ENCODE measurements at regions not wholly inside any gene's neighbourhood (a gene's known extent, or its start where the extent isn't known, plus 50 kb on each side); places are given as distances from the start of the nearest gene placed in this dataset.

- TF ChIP-seq, protein P1, sequence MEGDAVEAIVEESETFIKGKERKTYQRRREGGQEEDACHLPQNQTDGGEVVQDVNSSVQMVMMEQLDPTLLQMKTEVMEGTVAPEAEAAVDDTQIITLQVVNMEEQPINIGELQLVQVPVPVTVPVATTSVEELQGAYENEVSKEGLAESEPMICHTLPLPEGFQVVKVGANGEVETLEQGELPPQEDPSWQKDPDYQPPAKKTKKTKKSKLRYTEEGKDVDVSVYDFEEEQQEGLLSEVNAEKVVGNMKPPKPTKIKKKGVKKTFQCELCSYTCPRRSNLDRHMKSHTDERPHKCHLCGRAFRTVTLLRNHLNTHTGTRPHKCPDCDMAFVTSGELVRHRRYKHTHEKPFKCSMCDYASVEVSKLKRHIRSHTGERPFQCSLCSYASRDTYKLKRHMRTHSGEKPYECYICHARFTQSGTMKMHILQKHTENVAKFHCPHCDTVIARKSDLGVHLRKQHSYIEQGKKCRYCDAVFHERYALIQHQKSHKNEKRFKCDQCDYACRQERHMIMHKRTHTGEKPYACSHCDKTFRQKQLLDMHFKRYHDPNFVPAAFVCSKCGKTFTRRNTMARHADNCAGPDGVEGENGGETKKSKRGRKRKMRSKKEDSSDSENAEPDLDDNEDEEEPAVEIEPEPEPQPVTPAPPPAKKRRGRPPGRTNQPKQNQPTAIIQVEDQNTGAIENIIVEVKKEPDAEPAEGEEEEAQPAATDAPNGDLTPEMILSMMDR (IDR thresholded peaks at IDR 0.05), result no peak
- TF ChIP-seq POLR2A (IDR thresholded peaks at IDR 0.05) (no peak), EP300 (IDR thresholded peaks at IDR 0.05) (no peak), POLR2AphosphoS5 (IDR thresholded peaks at IDR 0.05) (no peak)
These were observed 1158.1 kb downstream of the FSTL5 start for GRCh38 chr4:161005746-161006145.

GRCh38 chr4:161008527-161008926, 1155.3 kb downstream of the FSTL5 start:
- H3K4me1 ChIP-seq, result no peaks in the 10 kb centered on the region
- no peaks in the 10 kb centered on the region for H3K27me3 ChIP-seq
- ATAC-seq, result no peak
- no peaks in the 10 kb centered on the region for H3K9me3 ChIP-seq
- no peak overlapping the region for H3K27ac ChIP-seq
- no peak for TF ChIP-seq EP300 (IDR thresholded peaks at IDR 0.05)
- TF ChIP-seq POLR2A (IDR thresholded peaks at IDR 0.05), result no peak
- TF ChIP-seq POLR2AphosphoS5 (IDR thresholded peaks at IDR 0.05), result no peak
- TF ChIP-seq, protein P1 (IDR thresholded peaks at IDR 0.05), result no peak
- no peak overlapping the region for H3K4me3 ChIP-seq
- H3K36me3 ChIP-seq, result no peaks in the 10 kb centered on the region
- whole genome bisulfite sequencing, 2 donors (ENCODE audit: low coverage in 1 of 2), result 64 to 69% methylated on average over 2 of the region's 2 CpGs

More at GRCh38 chr4:161005746-161006145, 1158.1 kb downstream of the FSTL5 start:
- Histone ChIP-seq H3K9me3 (peaks cover 0 to 8% (median 0%) of the 10 kb centered on the region in 3 donors), H3K4me1 (no peaks in the 10 kb centered on the region), H3K27me3 (no peaks in the 10 kb centered on the region), H3K4me3 (no peak overlapping the region), H3K36me3 (no peaks in the 10 kb centered on the region), H3K27ac (no peak overlapping the region)
- ATAC-seq, result no peak
- 52 to 61% methylated on average over 2 of the region's 2 CpGs for WGBS, 2 donors (ENCODE audit: low coverage in 1 of 2)

DNA sequence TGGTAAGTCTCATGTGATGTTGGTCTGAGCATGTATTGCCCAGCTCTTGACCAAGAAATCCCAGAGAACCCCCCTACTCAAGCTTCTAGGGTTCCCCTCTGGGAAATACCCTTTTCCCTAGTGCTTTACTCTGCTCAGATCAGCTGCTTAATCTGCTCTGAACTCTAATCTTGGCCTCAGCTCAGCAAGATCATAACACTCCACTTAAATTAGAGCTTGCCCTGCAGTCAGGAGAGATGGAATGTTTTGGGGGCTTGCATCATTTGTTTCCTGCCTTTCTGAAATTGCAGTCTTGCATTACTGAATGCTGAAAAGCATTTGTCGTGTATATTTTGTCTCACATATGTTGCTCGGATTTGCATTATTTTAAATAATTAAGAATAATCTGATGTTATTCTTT, 1153.6 kb downstream of the FSTL5 start:
- Histone ChIP-seq H3K27me3 (no peaks in the 10 kb centered on the region), H3K36me3 (no peaks in the 10 kb centered on the region), H3K9me3 (no peaks in the 10 kb centered on the region), H3K27ac (no peak overlapping the region), H3K4me3 (no peak overlapping the region), H3K4me1 (no peaks in the 10 kb centered on the region)
- TF ChIP-seq EP300 (IDR thresholded peaks at IDR 0.05) (no peak), POLR2AphosphoS5 (IDR thresholded peaks at IDR 0.05) (no peak), POLR2A (IDR thresholded peaks at IDR 0.05) (no peak)
- TF ChIP-seq, protein P1 (IDR thresholded peaks at IDR 0.05), result no peak
- ATAC-seq, result no peak
- WGBS, 2 donors (ENCODE audit: low coverage in 1 of 2), result 68 to 94% methylated on average over 2 of the region's 2 CpGs

All from gastroesophageal sphincter (tissue), 4 donors.